SK-N-SH (cell line): ENCODE measurements at regions not wholly inside any gene's neighbourhood (a gene's known extent, or its start where the extent isn't known, plus 50 kb on each side); places are given as distances from the start of the nearest gene placed in this dataset.

ENCODE experiments used
- CTCF ChIA-PET: fragments of 300-600, 350-600 bp; formaldehyde crosslinking; extraction: SDS; loops from one replicate; lab custom pipeline; 2021; lab: Yijun Ruan, JAX
- POLR2A ChIA-PET: fragments of 350-600 bp; sonication (Branson Sonifier 250); formaldehyde crosslinking; extraction: SDS; loops from one replicate; lab custom pipeline; 2020; ENCODE audit warnings: antibody characterized with exemption, inconsistent platforms; lab: Yijun Ruan, JAX
- DNase-seq: peaks from one replicate; pipeline ENCODE4 v3.0.0; 2012
- H2AFZ ChIP-seq: fragments of 200-600 bp; sonication (generic); 2 replicates; pipeline ENCODE4 v1.8.1; 2016; ENCODE audit warnings: antibody characterized with exemption, mild to moderate bottlenecking, low read depth
- H3F3A ChIP-seq: fragments of 200-600 bp; sonication (generic); replicated peaks from 2 replicates; pipeline ENCODE3; 2016; ENCODE audit warnings: antibody characterized with exemption, mild to moderate bottlenecking; ENCODE audit not compliant: insufficient read depth
- H3K27ac ChIP-seq, 2 experiments: fragments of 200-500 bp in 1 of 2; fragments of 200-600 bp in 1 of 2; sonication (Bioruptor generic) in 1 of 2; sonication (generic), shearing (Covaris generic) in 1 of 2; 2 replicates each; pipeline versions ENCODE4 v1.5.1 to v1.6.1; 2014 to 2016; ENCODE audit warnings: low read depth in 2 of 2, inconsistent platforms in 1 of 2, low read length in 1 of 2, mild to moderate bottlenecking in 1 of 2, mixed read lengths in 1 of 2
- H3K27me3 ChIP-seq: fragments of 200-600 bp; sonication (generic), shearing (Covaris generic); 2 replicates; pipeline ENCODE4 v1.6.1; 2016; ENCODE audit warnings: mixed run types; ENCODE audit not compliant: insufficient read depth
- H3K36me3 ChIP-seq, 2 experiments: fragments of 200-500 bp in 1 of 2; fragments of 200-600 bp in 1 of 2; sonication (Bioruptor generic) in 1 of 2; sonication (generic) in 1 of 2; replicated peaks in 1 of 2; 2 replicates each; pipeline versions ENCODE3 to v1.5.1; 2014 to 2016; ENCODE audit warnings: low read length in 1 of 2, mild to moderate bottlenecking in 1 of 2; ENCODE audit not compliant: insufficient read depth in 2 of 2, control insufficient read depth in 1 of 2
- H3K4me1 ChIP-seq, 2 experiments: fragments of 200-500 bp in 1 of 2; fragments of 200-600 bp in 1 of 2; sonication (Bioruptor generic) in 1 of 2; sonication (generic), shearing (Covaris generic) in 1 of 2; 2 replicates each; pipeline versions ENCODE4 v1.5.1 to v1.6.1; 2014 to 2016; ENCODE audit warnings: low read depth in 1 of 2, low read length in 1 of 2, mixed run types in 1 of 2; ENCODE audit not compliant: insufficient read depth in 2 of 2, control insufficient read depth in 1 of 2
- H3K4me2 ChIP-seq: fragments of 200-600 bp; sonication (generic), shearing (Covaris generic); 2 replicates; pipeline ENCODE4 v1.6.1; 2017; ENCODE audit warnings: mixed run types
- H3K4me3 ChIP-seq, 2 experiments: fragments of 200-500 bp in 1 of 2; fragments of 200-600 bp in 1 of 2; sonication (Bioruptor generic) in 1 of 2; sonication (generic), shearing (Covaris generic) in 1 of 2; 2 replicates each; pipeline versions ENCODE4 v1.5.1 to v1.8.1; 2014 to 2016; ENCODE audit warnings: low read depth in 2 of 2, inconsistent platforms in 1 of 2, low read length in 1 of 2, mild to moderate bottlenecking in 1 of 2, mixed read lengths in 1 of 2, moderate library complexity in 1 of 2
- H3K79me2 ChIP-seq: fragments of 200-600 bp; sonication (generic); 2 replicates; pipeline ENCODE4 v1.8.1; 2017; ENCODE audit warnings: mild to moderate bottlenecking; ENCODE audit not compliant: insufficient read depth
- H3K9ac ChIP-seq: fragments of 200-600 bp; sonication (generic); 2 replicates; pipeline ENCODE4 v1.6.1; 2017; ENCODE audit warnings: mixed run types
- H3K9me2 ChIP-seq: fragments of 200-600 bp; sonication (generic); 2 replicates; pipeline ENCODE4 v1.6.1; 2017; ENCODE audit warnings: mixed run types
- H3K9me3 ChIP-seq: fragments of 200-600 bp; sonication (generic); 2 replicates; pipeline ENCODE4 v1.6.1; 2017; ENCODE audit warnings: mixed run types, mild to moderate bottlenecking, moderate library complexity
- H4K20me1 ChIP-seq: fragments of 200-600 bp; sonication (generic); 2 replicates; pipeline ENCODE4 v1.6.1; 2017; ENCODE audit warnings: mild to moderate bottlenecking, mixed run types; ENCODE audit not compliant: insufficient read depth
- CHD2 ChIP-seq: fragments of 150-350 bp; IDR thresholded peaks from 2 replicates; pipeline ENCODE4 v1.6.1; 2018; ENCODE audit warnings: low read length; ENCODE audit not compliant: partially characterized antibody
- ELF1 ChIP-seq: IDR thresholded peaks from 2 replicates; pipeline ENCODE4 v1.4.0; 2012
- FOSL2 ChIP-seq: IDR thresholded peaks from 2 replicates; pipeline ENCODE4 v1.4.0; 2012; ENCODE audit warnings: low read depth, mild to moderate bottlenecking, moderate library complexity, borderline replicate concordance
- FOXJ3 ChIP-seq: sonication (generic); formaldehyde crosslinking; IDR thresholded peaks from 2 replicates; pipeline ENCODE4 v1.5.1; 2020; ENCODE audit warnings: mild to moderate bottlenecking, missing genetic modification reagents
- FOXM1 ChIP-seq: IDR thresholded peaks from 2 replicates; pipeline ENCODE4 v1.4.0; 2012; ENCODE audit warnings: low read depth, mild to moderate bottlenecking
- GABPA ChIP-seq: IDR thresholded peaks from 2 replicates; pipeline ENCODE4 v1.4.0; 2012; ENCODE audit warnings: low read depth, mild to moderate bottlenecking
- PBX3 ChIP-seq: IDR thresholded peaks from 2 replicates; pipeline ENCODE4; 2012
- RCOR1 ChIP-seq: fragments of 150-350 bp; IDR thresholded peaks from 2 replicates; pipeline ENCODE4 v1.6.1; 2017; ENCODE audit warnings: antibody characterized with exemption, low read length
- REST ChIP-seq: IDR thresholded peaks from 2 replicates; pipeline ENCODE4 v1.6.1; 2012; ENCODE audit warnings: mild to moderate bottlenecking, low read depth, low read length, moderate library complexity
- RXRA ChIP-seq: IDR thresholded peaks from 2 replicates; pipeline ENCODE4 v1.4.0; 2012; ENCODE audit warnings: low read depth, mild to moderate bottlenecking, borderline replicate concordance
- SIN3A ChIP-seq: IDR thresholded peaks from 2 replicates; pipeline ENCODE4 v1.6.1; 2012; ENCODE audit warnings: low read depth, mild to moderate bottlenecking, low read length, moderate library complexity, borderline replicate concordance
- SMC3 ChIP-seq: IDR thresholded peaks from 2 replicates; pipeline ENCODE4 v1.6.1; 2012; ENCODE audit warnings: low read depth, low read length, improper control_type of control experiment
- TCF12 ChIP-seq: IDR thresholded peaks from 2 replicates; pipeline ENCODE4 v1.4.0; 2012
- YY1 ChIP-seq: IDR thresholded peaks from 2 replicates; pipeline ENCODE4 v1.4.0; 2012; ENCODE audit warnings: low read depth, mild to moderate bottlenecking
- ZBTB33 ChIP-seq: IDR thresholded peaks from 2 replicates; pipeline ENCODE4 v1.4.0; 2012; ENCODE audit warnings: low read depth, borderline replicate concordance
- WGBS: methylation state at CpG from one replicate; pipeline ENCODE4 v1.1.6; 2017; ENCODE audit warnings: low lambda C conversion rate; 5-methylcytosine and 5-hydroxymethylcytosine counted together
- TF ChIP-seq, protein P1 (sequence below): IDR thresholded peaks from 2 replicates; pipeline ENCODE4 v1.4.0; 2012; ENCODE audit warnings: low read depth

- ChIA-PET POLR2A (no interaction called here), CTCF (interaction anchor here (1.1 to 5.2 kb wide), 6 partner anchors 11 to 106 kb away, joined by 3 to 93 read pairs (median 11); partner anchors contain the start of gene ITPA)
- WGBS = 80% methylated on average over 2 of the region's 2 CpGs
- H4K20me1 ChIP-seq = no peaks in the 10 kb centered on the region
- H3K9me2 ChIP-seq = no peaks in the 10 kb centered on the region
- no peaks in the 10 kb centered on the region for H3K27me3 ChIP-seq
- no peak overlapping the region for H2AFZ ChIP-seq
- no peak overlapping the region for H3K4me3 ChIP-seq
- H3K4me1 ChIP-seq = peaks cover 3 to 9% of the 10 kb centered on the region in 2 experiments; a peak in 2 of 4 replicates
- H3K9ac ChIP-seq = no peak overlapping the region
- H3K36me3 ChIP-seq = peaks cover 34 to 47% of the 10 kb centered on the region in 2 experiments
- no peaks in the 10 kb centered on the region for H3K79me2 ChIP-seq
- H3K9me3 ChIP-seq = no peaks in the 10 kb centered on the region
- no peaks in the 10 kb centered on the region for H3F3A ChIP-seq
- DNase-seq = no peak
- H3K4me2 ChIP-seq = no peak overlapping the region
- TF ChIP-seq TCF12 (no peak), RCOR1 (no peak), GABPA (no peak)
- H3K27ac ChIP-seq = no peak overlapping the region
Measured at GRCh38 chr20:3315136-3315535, 76.1 kb upstream of the SLC4A11 start.

DNA sequence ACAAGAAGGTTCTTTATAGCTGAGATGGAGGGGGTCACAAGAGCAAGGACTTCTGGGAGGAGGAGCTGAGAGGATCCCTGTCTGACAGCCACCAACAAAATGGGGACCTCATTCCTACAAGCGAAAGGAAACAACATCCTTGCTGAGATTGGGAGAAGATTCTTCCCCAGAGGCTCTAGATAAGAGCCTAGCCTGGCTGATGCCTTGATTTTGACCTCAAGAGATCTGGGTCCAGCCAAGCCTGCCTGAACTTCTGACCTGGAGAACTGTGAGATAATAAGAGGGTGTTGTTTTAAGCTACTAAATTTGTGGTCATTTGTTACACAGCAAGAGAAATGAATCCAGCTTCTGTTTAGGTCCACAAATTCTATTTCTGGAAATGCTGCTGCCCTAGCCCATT, 75.4 kb upstream of the SLC4A11 start:
- TF ChIP-seq, protein P1, sequence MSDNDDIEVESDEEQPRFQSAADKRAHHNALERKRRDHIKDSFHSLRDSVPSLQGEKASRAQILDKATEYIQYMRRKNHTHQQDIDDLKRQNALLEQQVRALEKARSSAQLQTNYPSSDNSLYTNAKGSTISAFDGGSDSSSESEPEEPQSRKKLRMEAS = no peak
- no peak for TF ChIP-seq FOSL2
- TF ChIP-seq SMC3 = no peak
- TF ChIP-seq YY1 = no peak
- TF ChIP-seq REST = no peak
- no peak for TF ChIP-seq FOXM1
- TF ChIP-seq SIN3A = no peak
- no peak for TF ChIP-seq RXRA
- TF ChIP-seq ELF1 = no peak
- no peak for TF ChIP-seq PBX3
- TF ChIP-seq ZBTB33 = no peak
- TF ChIP-seq CHD2 = no peak
- TF ChIP-seq RCOR1 = no peak
- no peak for TF ChIP-seq FOXJ3
- no peak for DNase-seq
- Histone ChIP-seq H3K27me3 (no peaks in the 10 kb centered on the region), H3K4me1 (peaks cover 3 to 9% of the 10 kb centered on the region in 2 experiments; a peak in 2 of 4 replicates), H3K9me2 (no peaks in the 10 kb centered on the region), H3K36me3 (peaks cover 33 to 49% of the 10 kb centered on the region in 2 experiments), H3F3A (peaks cover under 1% of the 10 kb centered on the region), H3K4me3 (no peak overlapping the region), H3K4me2 (no peak overlapping the region), H3K27ac (no peak overlapping the region), H2AFZ (no peak overlapping the region), H3K9me3 (no peaks in the 10 kb centered on the region), H3K79me2 (no peaks in the 10 kb centered on the region), H3K9ac (no peak overlapping the region), H4K20me1 (no peaks in the 10 kb centered on the region)
- 100% methylated on average over 1 of the region's 1 CpG for WGBS
- ChIA-PET POLR2A (no interaction called here), CTCF (interaction anchor here (1.5 to 5.2 kb wide), 3 partner anchors 10 to 95 kb away, joined by 3 to 93 read pairs (median 4); no protein-coding TSS in a partner anchor)
